GM19043 (cell line): ENCODE measurements at regions not wholly inside any gene's neighbourhood (a gene's known extent, or its start where the extent isn't known, plus 50 kb on each side); places are given as distances from the start of the nearest gene placed in this dataset.

ENCODE experiments used
- ATAC-seq: cut with Tn5 transposase; IDR thresholded peaks from one replicate; pipeline ENCODE4 v1.9.1; 2021; ENCODE audit warnings: low read depth; ENCODE audit not compliant: unreplicated experiment

DNA sequence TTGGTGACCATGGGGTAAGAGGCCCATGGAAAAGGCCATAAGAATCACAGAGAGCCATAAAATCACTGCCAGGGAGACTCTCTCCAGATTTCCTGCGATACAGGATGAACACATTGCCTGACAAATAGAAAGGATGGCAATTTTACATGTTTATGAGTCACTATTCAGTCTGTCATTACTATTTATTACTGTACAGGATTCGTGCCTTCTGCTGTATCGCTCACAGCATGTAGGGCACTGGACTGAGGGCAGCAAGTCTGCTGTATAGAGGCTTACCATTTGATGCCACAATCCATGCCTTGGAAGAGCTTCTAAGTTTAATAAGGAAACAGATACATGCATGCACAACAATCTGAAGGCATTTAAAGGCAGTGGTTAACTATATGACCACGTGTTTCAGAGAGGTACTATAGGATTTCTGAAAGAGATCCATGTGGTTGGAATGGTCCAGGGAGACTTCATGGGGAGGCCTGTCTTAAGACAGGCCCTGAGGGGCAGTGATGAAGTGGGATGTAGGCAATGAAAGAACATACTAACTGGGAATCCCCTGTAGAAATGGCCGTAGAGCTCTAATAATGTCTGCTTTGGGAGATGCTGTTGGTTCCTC is 702.4 kb upstream of the RAB6C start:
- no peak for ATAC-seq

DNA sequence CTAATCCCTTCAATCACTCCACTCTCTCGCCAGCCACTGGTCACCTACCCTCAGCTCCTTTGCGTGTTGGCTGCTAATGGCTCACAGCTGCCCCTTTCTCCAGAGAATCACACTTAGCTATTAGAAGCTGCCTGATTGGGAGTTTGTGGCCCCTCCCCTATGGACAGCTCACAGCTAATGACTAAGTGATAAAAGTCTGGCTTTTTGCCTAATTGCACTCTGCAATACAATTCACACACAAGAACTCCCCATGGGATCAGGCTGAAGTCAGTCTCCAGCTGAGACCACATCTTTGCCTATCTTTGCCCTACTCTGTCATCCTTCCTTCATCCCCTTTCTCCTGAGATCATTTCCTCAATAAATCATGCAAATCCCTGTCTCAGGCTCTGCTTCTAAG is 701.9 kb upstream of the RAB6C start:
- no peak for ATAC-seq

DNA sequence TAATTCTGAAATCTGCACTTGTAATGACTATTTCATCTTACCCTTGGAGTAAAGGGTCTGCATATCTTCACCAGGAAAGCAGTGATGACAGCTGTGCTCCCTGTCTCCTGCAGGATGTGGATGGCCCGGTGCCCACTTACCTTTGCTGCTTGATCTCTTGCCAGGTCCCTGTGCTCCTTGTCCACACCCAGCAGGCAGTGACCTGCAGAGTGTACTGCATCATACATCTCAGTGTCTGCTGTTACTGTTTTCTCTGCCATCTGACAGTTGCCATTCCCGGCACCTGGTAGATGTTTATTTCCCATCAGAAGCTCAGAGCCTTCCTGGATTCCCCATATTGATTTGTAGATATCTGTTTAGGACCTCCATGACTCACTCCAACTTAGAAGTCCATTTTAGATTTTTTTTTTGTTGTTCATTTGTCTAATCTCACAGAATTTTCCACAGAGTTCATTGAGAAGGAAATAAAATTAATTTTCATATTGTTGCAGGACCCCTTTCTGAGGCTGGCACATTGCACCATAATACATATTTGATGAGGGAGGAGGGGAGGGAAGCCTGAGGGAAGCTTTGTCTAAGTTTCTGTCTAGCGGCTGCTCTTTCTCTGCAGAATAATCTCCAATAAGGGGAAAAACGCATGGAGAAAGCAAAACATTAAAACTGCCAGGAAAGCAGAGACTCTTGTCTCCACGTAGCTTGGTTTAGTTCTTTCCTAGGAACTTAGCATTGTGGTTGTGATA is 697.5 kb upstream of the RAB6C start:
- ATAC-seq: no peak

DNA sequence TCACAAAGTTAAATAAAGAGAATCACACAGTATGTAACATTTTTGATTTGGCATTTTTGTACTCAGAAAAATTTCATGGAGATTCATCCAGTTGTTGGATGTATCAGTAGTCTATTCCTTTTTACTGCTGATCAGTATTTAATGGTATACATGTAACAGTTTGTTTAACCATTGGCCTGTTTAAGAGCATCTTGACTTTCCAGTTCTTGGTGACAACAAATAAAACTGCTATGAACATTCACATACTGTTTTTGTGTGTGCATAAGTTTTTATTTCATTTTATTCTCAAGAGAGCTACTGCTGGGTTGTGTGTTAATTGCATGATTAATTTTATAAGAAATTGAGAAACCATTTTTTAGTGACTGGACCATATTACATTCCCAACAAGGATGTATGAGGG is 694.5 kb upstream of the RAB6C start:
- ATAC-seq: no peak

DNA sequence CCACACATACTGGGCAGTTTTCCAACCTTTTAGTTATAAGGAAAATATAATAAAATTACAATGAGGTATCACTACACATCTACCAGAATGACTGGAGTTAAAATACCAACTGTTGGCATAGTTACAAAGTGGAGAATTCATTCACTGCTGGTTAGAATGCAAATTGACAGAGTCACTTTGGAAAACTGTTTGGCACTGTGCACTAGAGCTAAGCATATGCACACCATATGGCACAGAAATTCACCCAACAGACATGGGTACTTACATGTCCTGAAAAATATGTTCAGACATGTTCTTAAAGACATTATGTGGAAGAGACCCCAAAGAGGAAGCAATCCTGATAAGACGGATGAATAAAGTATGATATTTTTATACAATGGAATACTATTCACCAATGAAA is 686.1 kb upstream of the RAB6C start:
- no peak for ATAC-seq

DNA sequence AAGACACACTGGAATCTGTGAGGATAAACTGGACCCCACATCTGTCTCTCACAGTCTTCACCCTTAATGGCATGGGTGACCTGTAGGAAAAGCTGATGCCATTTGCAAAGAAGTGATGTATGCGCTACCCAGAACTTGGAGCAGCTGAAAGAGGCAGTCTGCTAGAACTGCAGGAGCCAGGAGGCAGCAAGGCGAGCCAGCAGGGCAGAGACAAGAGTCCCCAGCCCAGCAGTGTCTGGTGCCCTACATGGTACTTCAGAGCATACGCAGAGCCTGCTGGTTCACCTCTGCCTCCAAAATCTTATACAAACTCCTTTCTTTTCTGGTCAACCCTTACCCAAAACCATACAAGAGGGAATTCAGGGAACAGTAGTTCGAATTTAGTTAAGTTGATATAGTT is 683.1 kb upstream of the RAB6C start:
- no peak for ATAC-seq

DNA sequence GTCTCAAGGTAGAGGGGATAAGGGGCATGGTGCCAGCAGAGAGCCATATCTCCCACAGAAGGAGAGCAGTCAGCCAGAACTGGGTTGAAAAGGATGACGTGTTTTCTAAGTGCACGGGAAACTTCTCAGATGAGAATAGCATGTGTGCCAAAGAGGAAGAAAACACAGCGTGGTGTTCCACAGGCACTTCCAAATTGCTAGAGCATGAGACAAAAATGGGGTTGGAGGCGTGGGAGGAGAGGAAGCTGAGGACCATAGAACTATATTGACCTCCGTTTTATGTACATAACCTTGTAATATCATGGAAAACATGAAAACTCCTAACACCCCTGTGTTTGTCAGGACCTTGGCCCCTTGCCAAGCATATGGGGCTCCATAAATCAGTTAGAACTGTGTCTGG is 682.7 kb upstream of the RAB6C start:
- ATAC-seq: no peak

DNA sequence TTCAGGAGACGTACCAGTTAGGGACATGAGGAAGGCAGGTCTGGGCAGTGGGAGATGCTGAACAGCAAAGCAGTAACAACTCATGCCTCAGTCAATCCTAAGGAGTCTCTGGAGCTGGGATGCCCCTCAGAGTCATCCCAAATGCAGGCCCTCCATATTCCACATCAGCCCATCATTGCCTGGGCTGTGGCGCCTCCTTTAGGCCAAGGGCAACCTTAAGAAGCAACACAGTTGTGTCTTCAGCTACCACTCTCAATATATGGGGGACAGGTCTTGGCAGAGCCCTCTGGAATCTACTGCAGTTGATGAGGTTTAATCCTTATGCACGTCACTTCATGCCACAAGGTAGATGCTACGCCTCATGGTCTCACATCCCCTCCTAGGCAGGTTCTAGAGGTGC is 682.0 kb upstream of the RAB6C start:
- no peak for ATAC-seq

DNA sequence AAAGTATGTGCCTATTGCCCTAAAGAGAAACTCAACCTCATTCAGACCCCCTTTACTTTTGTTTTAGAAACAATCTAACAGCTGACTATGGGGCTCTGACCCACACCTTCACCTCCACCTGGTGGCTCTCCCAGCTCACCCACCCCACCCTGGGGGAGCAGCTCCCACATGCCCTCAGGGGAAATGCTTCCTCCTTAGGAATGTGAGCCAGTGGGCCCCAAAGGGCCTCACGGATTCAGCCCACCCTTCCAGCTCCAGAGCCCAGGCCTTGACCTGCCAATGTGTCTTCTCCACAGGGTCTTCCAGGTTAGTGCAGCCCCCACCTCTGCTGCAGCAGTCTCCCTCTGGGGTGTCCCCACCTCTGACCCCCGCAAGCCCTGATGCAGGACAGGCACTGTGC is 680.1 kb upstream of the RAB6C start:
- ATAC-seq: no peak

DNA sequence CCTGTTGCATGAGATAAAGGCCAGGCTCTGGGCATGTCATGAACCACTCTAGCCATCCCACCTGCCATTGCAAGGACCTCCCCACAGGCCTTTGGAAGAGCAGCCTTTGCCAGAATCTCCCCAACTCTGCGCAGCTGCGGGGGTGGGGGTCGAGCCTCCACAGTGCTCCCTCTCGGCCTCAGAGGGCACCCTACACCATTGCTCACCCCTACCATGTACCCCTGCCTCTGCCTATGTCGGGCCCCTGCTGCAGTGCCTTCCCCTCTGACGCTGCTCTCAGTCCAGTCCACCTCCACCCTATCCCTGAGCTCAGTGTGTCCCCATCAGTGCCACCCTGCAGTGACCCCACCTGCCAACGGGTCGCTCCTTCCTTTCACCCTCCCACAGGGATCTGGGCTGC is 679.7 kb upstream of the RAB6C start:
- ATAC-seq: no peak

DNA sequence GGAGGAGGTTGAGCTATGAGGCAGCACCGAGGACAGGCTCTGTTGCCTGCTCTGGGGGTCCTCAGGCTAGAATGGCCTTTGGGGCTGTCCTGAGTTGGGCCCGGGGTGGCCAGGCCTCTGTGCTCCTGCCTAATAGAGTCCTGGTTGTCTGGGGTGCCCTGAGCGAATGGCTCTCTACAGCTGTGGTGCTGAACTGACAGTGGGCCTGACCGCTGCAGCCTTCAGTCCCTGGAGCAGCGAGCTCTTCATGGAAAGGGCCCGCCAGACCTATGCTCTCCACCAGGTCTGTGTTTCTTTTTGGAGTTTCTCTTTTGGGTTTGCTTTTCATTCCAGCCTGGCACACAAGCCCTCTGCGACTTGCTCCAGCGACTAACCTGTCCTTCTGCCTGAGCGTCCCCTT is 679.0 kb upstream of the RAB6C start:
- no peak for ATAC-seq

DNA sequence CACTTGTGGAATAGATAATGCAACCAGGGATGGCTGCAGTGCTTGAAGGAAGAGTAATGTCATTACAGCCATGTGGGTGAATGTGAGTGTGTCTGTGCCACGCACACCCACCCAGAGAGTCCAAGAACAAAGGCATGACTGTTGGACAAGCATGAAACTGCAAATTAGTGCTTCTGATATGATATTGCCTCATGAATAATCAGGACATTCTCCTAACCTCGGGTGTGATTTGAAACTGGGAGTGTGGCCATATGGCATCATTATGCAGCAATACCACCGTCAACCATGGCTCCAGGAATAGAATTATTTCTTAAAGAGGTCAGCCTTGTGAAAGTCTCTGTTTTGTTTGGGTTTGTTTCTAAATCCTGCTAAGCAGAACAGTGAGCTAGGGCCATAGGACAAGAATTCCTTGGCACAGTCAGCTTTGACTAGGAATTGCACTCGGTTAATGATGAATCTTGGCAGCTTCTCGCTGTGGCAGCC is 678.0 kb upstream of the RAB6C start:
- ATAC-seq: no peak

DNA sequence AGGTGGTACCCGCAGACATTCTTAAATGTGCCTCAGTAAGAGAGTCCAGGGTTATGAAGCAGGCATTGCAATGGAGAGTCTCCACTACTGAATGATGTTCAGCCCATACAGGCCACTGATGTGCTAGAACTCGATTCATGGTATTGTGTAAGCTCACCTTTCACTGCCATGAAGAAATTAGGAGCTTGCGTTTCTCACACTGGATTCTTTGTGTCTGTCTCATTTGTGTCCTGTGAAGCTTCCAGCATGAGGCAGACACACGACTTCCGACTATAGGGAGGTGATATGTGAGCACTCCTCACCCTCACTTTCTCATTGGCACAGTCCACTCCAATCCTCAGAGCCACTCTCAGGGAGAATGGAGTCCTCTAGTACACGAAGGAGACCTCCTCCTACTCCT is 677.4 kb upstream of the RAB6C start:
- no peak for ATAC-seq

DNA sequence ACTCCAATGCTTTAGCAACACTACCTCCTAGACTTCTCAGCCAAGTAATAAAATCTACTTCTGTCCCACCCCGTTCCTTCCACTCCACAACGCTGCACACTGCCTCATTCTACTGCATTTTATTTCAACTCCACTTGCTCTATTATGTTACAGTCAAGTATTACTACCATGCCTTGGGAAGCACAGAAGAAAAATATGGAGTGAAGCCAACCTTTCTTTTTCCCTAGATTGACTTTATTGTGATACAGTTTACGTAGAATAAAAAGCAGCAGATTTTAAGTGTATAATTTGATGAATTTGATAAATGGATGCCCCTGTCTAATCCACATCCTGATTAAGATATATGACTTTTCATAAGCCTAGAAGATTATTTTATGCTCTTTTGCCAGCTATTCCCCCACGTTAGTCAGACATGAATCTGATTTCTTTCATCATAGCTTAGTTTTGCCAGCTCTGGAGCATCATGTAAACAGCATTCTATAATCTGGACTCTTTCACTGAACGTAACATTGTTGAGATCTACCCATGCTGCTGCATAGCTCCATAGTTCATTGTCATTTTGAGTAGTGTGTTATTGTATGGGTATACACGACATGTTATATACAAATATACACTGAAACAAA is 676.8 kb upstream of the RAB6C start:
- ATAC-seq: no peak

DNA sequence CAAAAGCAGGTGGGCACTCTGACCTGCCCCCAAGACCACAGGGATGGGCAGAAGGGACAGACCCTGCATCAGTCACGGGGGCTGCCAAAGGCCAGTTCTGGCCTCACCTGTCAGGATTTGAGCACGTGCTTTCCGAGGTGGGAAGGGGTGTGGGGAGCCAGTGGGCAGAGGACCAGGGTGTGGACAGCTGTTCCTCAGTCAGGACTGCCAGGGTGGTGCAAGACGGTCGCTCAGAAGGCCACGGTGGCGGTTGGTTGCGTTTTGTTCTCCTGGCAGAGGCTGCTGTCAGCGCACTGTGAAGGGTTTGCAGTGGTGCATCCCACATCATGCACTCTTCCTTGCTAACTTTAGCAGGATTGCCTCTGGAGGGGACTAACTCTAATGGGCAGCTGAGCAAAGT is 665.3 kb upstream of the RAB6C start:
- ATAC-seq: no peak

DNA sequence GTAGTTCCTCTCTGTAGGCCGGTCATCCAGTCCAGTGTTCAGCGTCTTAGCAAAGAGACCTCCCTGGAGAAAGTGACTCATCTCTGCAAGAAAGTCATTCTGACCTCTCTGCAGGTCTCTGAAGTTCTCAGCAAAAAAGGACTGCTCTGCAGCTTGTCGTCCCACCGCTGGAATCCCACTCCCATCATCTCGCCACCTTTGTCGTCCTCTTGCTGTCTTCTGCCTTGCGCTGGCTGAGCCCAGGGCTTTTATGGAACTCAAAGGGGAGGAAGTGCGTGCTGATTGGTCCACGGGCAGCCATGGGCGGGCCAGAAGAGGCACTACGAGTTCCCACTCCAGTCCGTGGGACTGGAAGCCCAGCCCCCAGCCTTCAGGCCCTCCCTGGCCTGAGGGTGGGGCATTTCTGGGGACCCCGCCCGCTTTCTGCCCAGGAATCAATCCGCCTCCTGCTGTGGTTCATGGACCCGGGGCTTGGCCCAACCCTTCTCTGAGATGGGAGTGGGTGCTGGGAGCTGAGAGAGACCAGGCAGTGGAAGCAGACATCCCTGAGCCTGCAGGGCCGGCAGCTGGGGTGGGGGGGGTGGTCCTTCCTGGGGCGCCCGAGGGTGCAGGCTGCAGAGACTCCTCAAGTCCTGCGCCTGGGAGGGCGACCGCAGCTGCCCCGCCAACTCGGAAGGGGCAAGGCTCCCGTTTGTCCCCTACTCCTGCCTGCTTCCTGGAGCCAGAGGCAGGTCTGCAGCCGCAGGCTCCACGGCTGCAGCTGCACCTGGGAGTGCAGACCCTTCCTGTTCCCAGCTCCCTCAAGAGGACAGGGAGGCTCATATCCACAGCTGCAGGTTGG is 660.7 kb upstream of the RAB6C start:
- ATAC-seq: no peak

DNA sequence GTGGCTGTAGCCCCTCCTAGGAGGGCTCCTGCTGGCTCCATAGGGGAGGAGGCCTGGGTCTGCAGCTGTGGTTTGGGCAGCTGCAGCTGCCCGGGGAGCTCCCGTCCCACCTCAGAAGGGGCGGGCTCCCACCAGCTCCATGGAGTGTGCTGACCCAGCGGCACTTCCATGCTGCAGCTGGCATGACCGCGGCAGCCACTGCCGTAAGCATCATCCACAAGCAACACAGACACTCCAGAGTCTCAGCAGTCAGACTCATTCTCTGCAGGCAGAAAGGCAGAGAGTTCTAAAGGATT is 660.1 kb upstream of the RAB6C start:
- no peak for ATAC-seq

DNA sequence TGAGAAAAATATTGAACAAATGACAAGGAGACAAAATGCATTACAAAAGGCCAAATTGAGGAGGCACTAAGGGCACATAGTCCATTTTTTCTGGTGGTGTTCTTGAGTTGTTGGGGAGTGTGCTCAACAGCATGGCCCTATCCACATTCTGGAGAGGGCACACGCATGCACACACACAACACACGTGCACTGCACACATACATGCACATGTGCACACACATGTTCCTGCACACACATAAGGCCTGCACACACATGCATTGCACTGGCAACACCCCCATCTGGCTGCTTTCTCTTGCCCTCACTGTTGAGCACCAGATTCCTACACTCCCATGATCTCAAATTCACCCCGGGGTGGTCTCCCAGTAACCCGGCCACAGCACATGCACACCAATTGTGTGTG is 659.2 kb upstream of the RAB6C start:
- ATAC-seq: no peak

DNA sequence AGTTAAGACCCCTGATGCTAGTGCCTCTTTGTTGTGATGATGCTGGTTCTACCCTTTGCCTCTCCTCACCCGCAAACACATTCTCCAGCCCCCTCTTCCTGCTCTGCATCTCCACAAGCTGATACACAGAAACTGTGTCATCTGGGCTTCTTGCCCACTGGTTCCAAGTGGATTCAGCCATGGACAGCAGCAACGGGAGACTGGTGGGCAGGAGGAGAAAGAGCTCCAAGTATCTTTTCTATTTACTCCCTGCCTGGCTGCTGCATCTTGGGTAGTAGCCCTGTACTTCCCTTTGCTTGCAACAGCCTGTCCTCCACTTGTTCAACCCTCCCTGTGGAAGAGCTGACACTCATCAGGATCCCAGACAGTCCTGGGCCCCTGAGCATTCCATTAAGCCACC is 655.1 kb upstream of the RAB6C start:
- ATAC-seq: no peak

DNA sequence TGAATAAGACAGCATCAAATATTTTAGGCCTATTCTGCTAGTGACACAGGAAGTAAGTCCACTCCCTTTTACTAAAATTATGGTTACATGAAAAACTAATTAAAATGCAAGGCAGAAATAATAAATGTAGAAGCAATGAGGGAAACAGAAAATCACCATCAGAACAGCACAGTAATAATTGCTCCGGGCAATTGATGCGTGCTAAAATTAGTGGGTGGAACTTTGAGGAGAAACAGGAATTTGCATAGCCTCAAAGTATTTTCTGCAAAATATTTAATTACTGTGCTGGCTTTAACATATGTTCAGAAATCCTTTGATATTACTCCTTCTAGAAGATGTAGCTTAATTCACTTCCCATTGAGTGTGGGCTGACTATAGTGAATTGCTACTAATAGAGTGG is 654.3 kb upstream of the RAB6C start:
- no peak for ATAC-seq

DNA sequence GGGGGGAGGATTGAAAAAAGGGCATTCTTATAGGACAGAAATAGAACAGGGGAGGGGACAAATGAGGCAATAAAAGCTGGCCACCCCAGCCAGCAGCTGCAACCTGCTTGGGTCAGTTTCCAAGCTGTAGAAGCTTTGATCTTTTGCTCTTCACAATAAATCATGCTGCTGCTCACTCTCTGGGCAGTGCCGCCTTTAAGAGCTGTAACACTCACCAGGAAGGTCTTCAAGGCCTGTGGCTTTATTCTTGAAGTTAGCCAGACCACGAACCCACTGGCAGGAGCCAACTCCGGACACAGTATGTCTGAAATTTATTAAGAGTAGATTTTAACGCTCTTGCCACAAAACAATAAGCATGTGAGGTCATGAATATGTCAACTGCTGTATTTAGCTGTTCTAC is 649.9 kb upstream of the RAB6C start:
- no peak for ATAC-seq
